ENCODE measurements at regions not wholly inside any gene's neighbourhood (a gene's known extent, or its start where the extent isn't known, plus 50 kb on each side); places are given as distances from the start of the nearest gene placed in this dataset.

DNA sequence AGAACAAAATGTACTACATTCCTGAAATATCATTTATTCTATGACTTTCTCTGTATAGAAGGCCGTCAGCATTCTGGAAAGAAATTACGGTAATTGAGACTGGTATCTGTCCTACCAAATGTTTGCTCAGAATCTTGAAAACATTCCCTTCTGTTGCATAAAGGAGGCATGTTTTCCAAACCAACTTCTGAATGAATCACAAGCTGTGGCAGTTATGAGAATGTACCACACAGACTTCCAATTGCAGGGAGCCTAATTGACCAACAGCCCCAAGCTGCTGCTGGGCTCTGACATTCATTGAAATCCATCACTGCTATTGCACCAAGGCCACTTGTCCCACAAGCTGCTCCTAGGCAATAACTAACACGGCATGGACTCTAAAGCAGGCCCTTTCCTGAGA is 185.3 kb upstream of the CCDC196 start:
- TF ChIP-seq, protein P1, sequence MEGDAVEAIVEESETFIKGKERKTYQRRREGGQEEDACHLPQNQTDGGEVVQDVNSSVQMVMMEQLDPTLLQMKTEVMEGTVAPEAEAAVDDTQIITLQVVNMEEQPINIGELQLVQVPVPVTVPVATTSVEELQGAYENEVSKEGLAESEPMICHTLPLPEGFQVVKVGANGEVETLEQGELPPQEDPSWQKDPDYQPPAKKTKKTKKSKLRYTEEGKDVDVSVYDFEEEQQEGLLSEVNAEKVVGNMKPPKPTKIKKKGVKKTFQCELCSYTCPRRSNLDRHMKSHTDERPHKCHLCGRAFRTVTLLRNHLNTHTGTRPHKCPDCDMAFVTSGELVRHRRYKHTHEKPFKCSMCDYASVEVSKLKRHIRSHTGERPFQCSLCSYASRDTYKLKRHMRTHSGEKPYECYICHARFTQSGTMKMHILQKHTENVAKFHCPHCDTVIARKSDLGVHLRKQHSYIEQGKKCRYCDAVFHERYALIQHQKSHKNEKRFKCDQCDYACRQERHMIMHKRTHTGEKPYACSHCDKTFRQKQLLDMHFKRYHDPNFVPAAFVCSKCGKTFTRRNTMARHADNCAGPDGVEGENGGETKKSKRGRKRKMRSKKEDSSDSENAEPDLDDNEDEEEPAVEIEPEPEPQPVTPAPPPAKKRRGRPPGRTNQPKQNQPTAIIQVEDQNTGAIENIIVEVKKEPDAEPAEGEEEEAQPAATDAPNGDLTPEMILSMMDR (conservative IDR thresholded peaks at IDR 0.05; ENCODE audit: low read depth, low read length): no peak
- no peak for TF ChIP-seq POLR2A (IDR thresholded peaks at IDR 0.05; ENCODE audit: low read depth, low read length)
- no peak for TF ChIP-seq MAFK (IDR thresholded peaks at IDR 0.05; ENCODE audit: low read depth, low read length)
- TF ChIP-seq CHD1 (IDR thresholded peaks at IDR 0.05; ENCODE audit: low read depth, low read length): no peak
- TF ChIP-seq MXI1 (IDR thresholded peaks at IDR 0.05; ENCODE audit: borderline replicate concordance, low read depth, low read length): no peak
- TF ChIP-seq RAD21 (IDR thresholded peaks at IDR 0.05; ENCODE audit: low read length): no peak
- TF ChIP-seq FOS (IDR thresholded peaks at IDR 0.05; ENCODE audit: low read depth, low read length): no peak
